SK-N-MC (cell line): ENCODE measurements at regions not wholly inside any gene's neighbourhood (a gene's known extent, or its start where the extent isn't known, plus 50 kb on each side); places are given as distances from the start of the nearest gene placed in this dataset.
"Not testable (repeated sequence)": the region's sequence is repeated elsewhere in the genome, so short reads cannot be mapped to it uniquely, and the experiment has no call there.

ENCODE experiments used
- EZH2 ChIP-seq: fragments of 200-600 bp; sonication (generic); IDR thresholded peaks from one replicate; pipeline ENCODE4 v1.6.1; 2017; ENCODE audit warnings: antibody characterized with exemption
- FOXP2 ChIP-seq: optimal IDR thresholded peaks from 2 replicates; pipeline ENCODE3; 2011; ENCODE audit warnings: mild to moderate bottlenecking, moderate library complexity; ENCODE audit not compliant: insufficient read depth; ENCODE audit errors: extremely low read length, control extremely low read depth
- POLR2AphosphoS5 ChIP-seq: IDR thresholded peaks from 2 replicates; pipeline ENCODE4 v1.6.1; 2012; ENCODE audit warnings: mild to moderate bottlenecking, low read depth, low read length, borderline replicate concordance

DNA sequence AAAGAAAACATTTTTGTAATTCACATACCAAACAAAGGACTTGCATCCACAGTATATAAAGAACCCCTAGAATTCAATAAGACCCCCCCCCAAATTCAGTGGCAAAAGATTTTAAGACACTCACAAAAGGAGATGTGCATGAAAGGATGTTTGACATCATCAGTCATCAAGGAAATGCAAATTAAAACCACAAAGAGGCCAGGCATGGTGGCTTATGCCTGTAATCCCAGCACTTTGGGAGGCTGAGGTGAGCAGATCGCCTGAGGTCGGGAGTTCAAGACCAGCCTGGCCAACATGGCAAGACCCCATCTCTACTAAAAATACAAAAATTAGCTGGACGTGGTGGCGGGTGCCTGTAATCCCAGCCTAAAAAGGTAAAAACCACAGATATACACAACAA is 61.3 kb downstream of the AIPL1 start:
- not testable (repeated sequence) for TF ChIP-seq POLR2AphosphoS5, EZH2, FOXP2
